HK-2 (cell line): ENCODE measurements at regions not wholly inside any gene's neighbourhood (a gene's known extent, or its start where the extent isn't known, plus 50 kb on each side); places are given as distances from the start of the nearest gene placed in this dataset.
A peak's percentile ranks its signal among the peaks of the same experiment; 100 is the strongest.
"Not testable (repeated sequence)": the region's sequence is repeated elsewhere in the genome, so short reads cannot be mapped to it uniquely, and the experiment has no call there.

Source experiments
- DNase-seq: peaks from one replicate; pipeline ENCODE4 v3.0.0-alpha.2; 2018; ENCODE audit not compliant: unreplicated experiment

DNA sequence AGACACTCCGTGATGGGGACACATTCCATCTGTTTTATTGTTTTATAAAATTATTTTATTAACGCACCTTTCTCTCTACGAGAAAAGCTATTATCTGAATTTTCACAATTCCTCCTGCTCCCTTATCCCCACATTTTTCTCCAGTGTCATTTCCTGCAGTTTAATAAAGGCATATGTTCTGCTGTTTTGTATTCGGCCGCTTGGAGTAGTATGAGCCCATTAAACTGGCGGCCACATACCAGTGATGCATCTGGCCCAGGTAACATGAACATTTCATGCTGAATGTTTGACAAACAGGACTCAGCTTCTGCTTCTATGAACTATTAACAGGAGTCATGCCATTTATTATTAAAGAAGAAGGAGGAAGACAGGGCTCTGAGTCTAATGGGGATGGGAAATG lies 511.0 kb downstream of the TMEM121 start:
- DNase-seq, result no peak

- DNase-seq, result no peak
Measured at GRCh38 chr14:106038263-106038662, 511.9 kb downstream of the TMEM121 start.

- DNase-seq, result no peak
Measured at GRCh38 chr14:106039400-106039799, 513.0 kb downstream of the TMEM121 start.

DNA sequence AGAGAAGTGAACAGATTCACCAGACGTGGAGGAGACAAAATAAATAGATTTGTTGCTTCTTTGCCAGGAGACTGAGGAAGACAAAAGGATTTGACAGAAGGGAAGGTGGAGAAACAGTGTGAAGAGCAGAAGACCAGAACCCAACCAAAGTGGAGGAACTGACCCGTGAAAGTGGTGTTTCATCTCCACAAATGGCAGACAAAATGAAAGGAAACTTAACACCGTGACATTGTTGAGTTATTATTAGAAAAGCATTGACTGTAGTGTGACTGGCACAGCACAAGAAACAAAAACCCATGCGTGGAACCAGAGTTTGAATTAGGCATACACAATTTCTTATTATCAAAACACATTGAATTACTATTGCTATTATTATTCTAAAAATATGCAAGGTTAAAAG lies 518.1 kb downstream of the TMEM121 start:
- no peak for DNase-seq

GRCh38 chr14:106044949-106045596 lies 518.7 kb downstream of the TMEM121 start:
- DNase-seq, result peak; percentile 22

- DNase-seq, result no peak
Measured at GRCh38 chr14:106051796-106052195, 525.4 kb downstream of the TMEM121 start.

GRCh38 chr14:106055289-106055688 lies 528.9 kb downstream of the TMEM121 start:
- no peak for DNase-seq

- DNase-seq, result no peak
Measured at GRCh38 chr14:106058342-106058741, 532.0 kb downstream of the TMEM121 start.

- no peak for DNase-seq
Measured at GRCh38 chr14:106060276-106060975, 534.0 kb downstream of the TMEM121 start.

GRCh38 chr14:106061877-106062500 lies 535.6 kb downstream of the TMEM121 start:
- DNase-seq, result peak; percentile 17

GRCh38 chr14:106062502-106063272 lies 536.3 kb downstream of the TMEM121 start:
- DNase-seq, result no peak

- DNase-seq, result no peak
Measured at GRCh38 chr14:106067935-106068334, 541.6 kb downstream of the TMEM121 start.

DNA sequence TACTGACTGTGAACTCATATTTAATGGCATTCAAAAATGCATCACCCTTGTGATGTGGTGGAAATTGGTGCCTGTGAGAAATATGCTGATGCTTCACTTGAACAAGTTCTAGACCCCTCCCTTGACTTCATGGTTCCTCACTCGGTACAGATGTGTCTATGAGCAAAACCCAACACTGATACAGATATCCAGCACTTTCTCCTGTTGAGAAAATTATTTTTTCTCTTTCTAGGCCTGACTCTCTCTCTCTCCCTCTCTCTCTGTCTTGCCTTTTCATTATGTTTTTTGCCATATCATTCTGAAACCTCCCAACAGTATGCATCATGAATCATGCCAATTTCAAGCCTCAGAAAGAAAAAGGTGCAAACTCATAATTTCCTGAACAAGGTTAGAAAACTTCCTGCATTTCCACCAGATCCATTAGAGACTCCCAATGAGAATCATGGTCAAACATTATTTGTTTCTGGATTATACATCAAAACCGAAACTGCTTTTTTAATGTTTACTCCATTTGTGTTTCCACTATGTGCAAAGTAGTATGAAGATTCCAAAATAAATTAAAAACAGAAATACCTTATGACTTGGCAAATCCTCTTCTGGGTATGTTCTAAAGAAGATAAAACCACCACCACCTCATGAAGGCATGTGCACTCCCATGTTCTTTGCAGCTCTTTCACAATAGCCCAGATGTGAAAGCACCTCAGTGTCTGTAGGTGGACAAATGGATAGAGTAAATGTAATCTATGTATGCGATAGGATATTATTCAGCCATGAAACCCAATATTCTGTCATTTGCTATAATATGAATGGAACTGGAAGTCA lies 543.6 kb downstream of the TMEM121 start:
- no peak for DNase-seq

DNA sequence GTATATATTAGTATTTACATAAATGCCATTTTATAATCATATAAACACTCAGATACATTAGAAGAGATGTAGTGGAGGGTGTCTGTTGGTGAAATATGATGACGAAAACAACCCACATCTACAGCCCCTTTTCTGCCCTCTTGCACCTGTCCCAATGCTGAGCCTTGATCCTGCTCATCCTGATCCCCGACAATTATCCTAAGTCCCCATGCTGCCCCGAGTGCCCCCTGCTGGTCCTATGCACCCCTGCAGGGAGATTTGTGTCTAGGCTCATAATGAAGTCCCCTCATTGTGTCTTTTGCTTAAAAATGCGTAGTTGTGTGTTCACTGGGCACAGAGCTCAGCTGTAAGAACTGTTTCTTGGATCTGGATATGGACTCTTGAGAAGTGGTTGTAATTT lies 554.5 kb downstream of the TMEM121 start:
- DNase-seq, result no peak

DNA sequence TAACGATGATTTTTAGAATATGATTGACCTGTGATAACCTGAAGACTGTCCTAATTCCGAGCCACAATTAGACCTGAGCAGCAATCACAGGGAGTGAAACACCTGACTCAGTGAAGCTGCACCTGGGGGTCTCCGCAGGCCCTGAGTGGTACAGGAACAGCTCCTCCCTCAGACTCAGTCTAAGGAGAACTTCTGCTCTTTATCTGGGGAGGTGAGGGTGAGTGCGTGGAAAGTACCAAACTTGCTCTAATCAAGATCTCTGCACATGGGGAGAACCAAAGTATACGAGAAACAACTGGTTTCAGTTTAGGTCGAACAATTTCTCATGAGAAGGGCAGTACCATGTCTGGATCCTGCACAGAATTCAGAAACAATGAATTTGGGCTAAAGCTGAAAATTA lies 555.3 kb downstream of the TMEM121 start:
- DNase-seq, result not testable (repeated sequence)

- DNase-seq, result no peak
Measured at GRCh38 chr14:106083082-106083481, 556.7 kb downstream of the TMEM121 start.

DNA sequence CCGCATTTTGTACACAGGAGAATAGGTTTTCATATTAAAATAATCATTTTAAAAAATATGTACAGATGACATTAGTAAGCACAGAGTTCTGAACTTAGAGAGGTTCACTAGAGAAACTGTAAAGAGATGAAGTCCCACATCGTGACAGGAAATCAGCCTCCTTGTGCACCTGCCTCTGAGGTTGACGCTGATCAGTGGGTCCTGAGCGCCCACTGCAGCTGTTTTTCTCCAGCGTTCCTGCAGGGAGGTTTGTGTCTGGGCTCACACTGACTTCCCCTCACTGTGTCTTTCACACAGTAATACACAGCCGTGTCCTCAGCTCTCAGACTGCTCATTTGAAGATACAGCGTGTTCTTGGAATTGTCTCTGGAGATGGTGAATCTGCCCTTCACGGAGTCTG lies 561.5 kb downstream of the TMEM121 start:
- DNase-seq, result no peak

- DNase-seq, result not testable (repeated sequence)
Measured at GRCh38 chr14:106088860-106089259, 562.5 kb downstream of the TMEM121 start.

DNA sequence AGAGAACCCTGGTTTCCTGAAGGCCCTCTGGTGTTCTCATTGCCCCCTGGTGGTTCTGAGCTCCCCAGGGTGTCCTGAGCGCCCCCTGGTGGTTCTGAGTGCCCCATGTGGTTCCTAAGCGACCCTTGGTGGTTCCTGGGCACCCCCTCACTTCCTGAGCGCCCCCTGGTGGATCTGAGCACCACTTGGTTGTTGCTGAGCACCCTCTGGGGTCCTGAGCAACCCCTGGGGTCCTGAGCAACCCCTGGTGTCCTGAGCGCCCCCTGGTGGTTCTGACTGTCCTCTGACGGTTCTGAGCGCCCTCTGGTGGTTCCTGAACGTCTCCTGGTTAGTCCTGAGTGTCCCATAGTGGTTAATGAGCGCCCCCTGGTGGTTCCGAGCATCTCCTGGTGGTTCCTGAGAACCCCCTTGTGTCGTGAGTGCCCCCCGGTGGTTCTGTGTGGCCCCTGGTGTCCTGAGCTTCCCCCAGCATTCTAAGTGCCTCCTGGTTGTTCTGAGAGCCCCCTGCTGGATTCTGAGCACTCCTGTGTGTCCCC lies 568.3 kb downstream of the TMEM121 start:
- peak; percentile 18 for DNase-seq

DNA sequence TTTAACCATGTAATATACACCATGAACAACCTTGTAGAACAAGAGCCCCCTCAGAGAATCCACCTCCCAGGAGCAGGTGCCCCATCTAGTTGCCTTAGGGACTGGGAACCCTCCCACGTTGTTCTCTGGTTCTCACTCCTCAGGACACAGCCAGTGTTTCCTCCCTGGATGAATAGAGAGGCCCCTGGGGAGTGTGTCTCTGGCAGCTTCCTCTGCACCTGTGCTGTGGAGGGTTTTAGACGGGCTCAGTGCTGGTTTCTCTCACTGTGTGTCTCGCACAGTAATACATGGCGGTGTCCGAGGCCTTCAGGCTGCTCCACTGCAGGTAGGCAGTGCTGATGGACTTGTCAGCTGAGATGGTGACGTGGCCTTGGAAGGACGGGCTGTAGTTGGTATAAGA lies 581.3 kb downstream of the TMEM121 start:
- no peak for DNase-seq

DNA sequence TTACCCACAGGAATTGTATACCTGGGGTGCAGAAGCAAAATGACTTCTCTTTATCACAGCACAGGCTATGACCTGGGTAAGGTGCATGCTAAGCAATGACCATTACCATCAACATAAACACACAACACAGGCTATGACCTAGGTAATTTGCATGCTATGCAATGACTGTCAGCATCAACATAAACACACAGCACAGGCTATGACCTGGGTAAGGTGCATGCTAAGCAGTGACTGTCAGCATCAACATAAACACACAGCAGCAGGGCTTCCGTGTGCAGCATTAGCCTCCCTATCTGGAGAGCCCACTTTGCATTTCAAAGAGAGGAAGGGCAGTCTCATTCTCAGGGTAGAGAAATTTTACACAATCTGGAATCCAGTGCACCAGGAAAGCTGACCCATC lies 583.0 kb downstream of the TMEM121 start:
- no peak for DNase-seq
